Colonic mucosa (tissue), 4 donors: ENCODE measurements at regions not wholly inside any gene's neighbourhood (a gene's known extent, or its start where the extent isn't known, plus 50 kb on each side); places are given as distances from the start of the nearest gene placed in this dataset.

Source experiments
- DNase-seq: peaks from one replicate; pipeline ENCODE4 v3.0.0-alpha.2; 2020
- H3K27ac ChIP-seq: fragments of 200-600 bp; one replicate; pipeline ENCODE4 v1.8.0; 2021
- H3K27me3 ChIP-seq: fragments of 200-600 bp; one replicate; pipeline ENCODE4 v1.8.0; 2021
- H3K36me3 ChIP-seq: fragments of 200-600 bp; one replicate; pipeline ENCODE4 v1.8.0; 2021
- H3K4me1 ChIP-seq: fragments of 200-600 bp; one replicate; pipeline ENCODE4 v1.8.0; 2021; ENCODE audit warnings: mild to moderate bottlenecking
- H3K4me3 ChIP-seq: fragments of 200-600 bp; one replicate; pipeline ENCODE4 v1.8.0; 2021
- H3K9ac ChIP-seq, 2 donors: one replicate each; pipeline ENCODE4 v1.7.0; 2013; ENCODE audit warnings: control low read depth in 2 of 2, low read depth in 2 of 2, low read length in 2 of 2
- H3K9me3 ChIP-seq: fragments of 200-600 bp; one replicate; pipeline ENCODE4 v1.8.0; 2021
- CTCF ChIP-seq: fragments of 200-600 bp; IDR thresholded peaks from one replicate; pipeline ENCODE4 v1.8.0; 2022; ENCODE audit warnings: antibody characterized with exemption, mild to moderate bottlenecking
- intact Hi-C: fragments of 100-400 bp; cut with DNase I; formaldehyde crosslinking; loops from one replicate; pipeline ENCODE4 v1.14.1; 2022
- donor health status: healthy.
- donor health status: DM: no; HTN: no; CAD: no.
- donor health status: DM: no; HTN: no; CAD: no.

GRCh38 chr10:62625484-62625883 lies 179.0 kb upstream of the ADO start:
- no peaks in the 10 kb centered on the region for H3K4me1 ChIP-seq
- intact Hi-C loops = no loop called here
- no peak overlapping the region for H3K27ac ChIP-seq
- no peak overlapping the region for H3K4me3 ChIP-seq
- no peak for TF ChIP-seq CTCF
- no peak for DNase-seq
- no peak overlapping the region for H3K9ac ChIP-seq
- H3K27me3 ChIP-seq = no peaks in the 10 kb centered on the region
- no peaks in the 10 kb centered on the region for H3K9me3 ChIP-seq
- H3K36me3 ChIP-seq = no peaks in the 10 kb centered on the region

GRCh38 chr10:62626079-62626478 lies 178.4 kb upstream of the ADO start:
- H3K9me3 ChIP-seq = no peaks in the 10 kb centered on the region
- no peak overlapping the region for H3K27ac ChIP-seq
- intact Hi-C loops = no loop called here
- H3K4me1 ChIP-seq = no peaks in the 10 kb centered on the region
- H3K4me3 ChIP-seq = no peak overlapping the region
- no peak for TF ChIP-seq CTCF
- H3K27me3 ChIP-seq = no peaks in the 10 kb centered on the region
- no peak for DNase-seq
- no peak overlapping the region for H3K9ac ChIP-seq
- H3K36me3 ChIP-seq = no peaks in the 10 kb centered on the region

GRCh38 chr10:62626817-62627216 lies 177.7 kb upstream of the ADO start:
- H3K27ac ChIP-seq = no peak overlapping the region
- H3K9ac ChIP-seq = no peak overlapping the region
- H3K27me3 ChIP-seq = no peaks in the 10 kb centered on the region
- H3K36me3 ChIP-seq = no peaks in the 10 kb centered on the region
- no peak overlapping the region for H3K4me3 ChIP-seq
- intact Hi-C loops = no loop called here
- no peak for DNase-seq
- TF ChIP-seq CTCF = no peak
- H3K9me3 ChIP-seq = no peaks in the 10 kb centered on the region
- H3K4me1 ChIP-seq = no peaks in the 10 kb centered on the region

GRCh38 chr10:62627983-62628382 lies 176.5 kb upstream of the ADO start:
- Histone ChIP-seq H3K4me1 (no peaks in the 10 kb centered on the region), H3K9ac (no peak overlapping the region), H3K27me3 (no peaks in the 10 kb centered on the region), H3K4me3 (no peak overlapping the region), H3K9me3 (no peaks in the 10 kb centered on the region), H3K36me3 (no peaks in the 10 kb centered on the region), H3K27ac (no peak overlapping the region)
- no peak for TF ChIP-seq CTCF
- DNase-seq = peak; percentile 12
- intact Hi-C loops = no loop called here

GRCh38 chr10:62631241-62631640 lies 173.3 kb upstream of the ADO start:
- intact Hi-C loops = no loop called here
- Histone ChIP-seq H3K4me3 (no peak overlapping the region), H3K36me3 (no peaks in the 10 kb centered on the region), H3K9me3 (no peaks in the 10 kb centered on the region), H3K27me3 (no peaks in the 10 kb centered on the region), H3K9ac (no peak overlapping the region), H3K27ac (no peak overlapping the region), H3K4me1 (no peaks in the 10 kb centered on the region)
- no peak for TF ChIP-seq CTCF
- no peak for DNase-seq
